ENCODE measurements at regions not wholly inside any gene's neighbourhood (a gene's known extent, or its start where the extent isn't known, plus 50 kb on each side); places are given as distances from the start of the nearest gene placed in this dataset.

DNA sequence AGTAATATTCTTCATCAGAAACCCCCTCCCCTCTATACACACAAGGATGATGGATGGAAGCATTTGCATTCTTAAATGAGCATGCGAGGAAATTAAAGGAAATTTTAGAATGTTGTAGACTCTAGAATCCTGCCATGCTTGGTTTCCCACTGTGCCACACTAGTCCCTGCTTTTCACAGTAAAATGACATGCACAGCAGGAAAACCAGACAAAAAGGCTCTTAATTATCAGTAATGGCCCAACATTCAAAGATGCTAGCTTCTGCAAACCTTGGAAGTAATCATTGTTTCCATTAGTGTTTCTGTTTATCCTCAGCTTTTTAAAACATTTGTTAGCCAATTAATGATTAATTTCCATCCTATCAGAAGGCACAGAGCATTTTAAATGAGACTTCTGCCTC lies 255.8 kb downstream of the SLCO4C1 start (continued):
- no peak for TF ChIP-seq ETS2 (tag; IDR thresholded peaks at IDR 0.05; ENCODE audit: borderline replicate concordance, poor library complexity, severe bottlenecking)

DNA sequence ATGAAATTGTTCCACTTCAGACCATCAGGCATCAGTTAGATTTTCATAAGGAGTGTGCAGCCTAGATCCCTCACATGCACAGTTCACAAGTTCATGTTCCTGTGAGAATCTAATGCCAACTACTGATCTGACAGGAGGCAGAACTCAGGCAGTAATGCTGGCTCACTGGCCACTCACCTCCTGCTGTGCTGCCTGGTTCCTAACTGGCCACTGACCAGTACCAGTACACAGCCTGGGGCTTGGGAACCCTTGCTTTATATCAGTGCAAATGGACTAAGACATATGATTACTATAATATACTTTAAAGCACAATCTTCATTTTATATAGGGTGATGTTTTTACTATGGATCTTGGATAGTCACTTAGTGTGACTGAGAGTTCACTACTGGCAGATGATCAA lies 259.2 kb downstream of the SLCO4C1 start:
- no peak for TF ChIP-seq ZNF324 (CRISPR knock-in tag; IDR thresholded peaks at IDR 0.05)
- TF ChIP-seq CHD1 (IDR thresholded peaks at IDR 0.05; ENCODE audit: low read length) = no peak
- TF ChIP-seq PML (IDR thresholded peaks at IDR 0.05; ENCODE audit: low read length) = no peak
- TF ChIP-seq NFXL1 (CRISPR knock-in tag; IDR thresholded peaks at IDR 0.05) = no peak
- TF ChIP-seq ZNF24 (IDR thresholded peaks at IDR 0.05) = no peak
- no peak for TF ChIP-seq ZNF23 (CRISPR knock-in tag; IDR thresholded peaks at IDR 0.05)
- TF ChIP-seq, protein P1, sequence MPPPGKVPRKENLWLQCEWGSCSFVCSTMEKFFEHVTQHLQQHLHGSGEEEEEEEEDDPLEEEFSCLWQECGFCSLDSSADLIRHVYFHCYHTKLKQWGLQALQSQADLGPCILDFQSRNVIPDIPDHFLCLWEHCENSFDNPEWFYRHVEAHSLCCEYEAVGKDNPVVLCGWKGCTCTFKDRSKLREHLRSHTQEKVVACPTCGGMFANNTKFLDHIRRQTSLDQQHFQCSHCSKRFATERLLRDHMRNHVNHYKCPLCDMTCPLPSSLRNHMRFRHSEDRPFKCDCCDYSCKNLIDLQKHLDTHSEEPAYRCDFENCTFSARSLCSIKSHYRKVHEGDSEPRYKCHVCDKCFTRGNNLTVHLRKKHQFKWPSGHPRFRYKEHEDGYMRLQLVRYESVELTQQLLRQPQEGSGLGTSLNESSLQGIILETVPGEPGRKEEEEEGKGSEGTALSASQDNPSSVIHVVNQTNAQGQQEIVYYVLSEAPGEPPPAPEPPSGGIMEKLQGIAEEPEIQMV (tag; conservative IDR thresholded peaks at IDR 0.05; ENCODE audit: low read depth) = no peak
- no peak for TF ChIP-seq PHB (CRISPR knock-in tag; IDR thresholded peaks at IDR 0.05)
- ChIA-PET CTCF (ENCODE audit: low intra/inter-chr PET ratio) (no interaction called here), POLR2A (no interaction called here)
- H3K4me1 ChIP-seq (replicated peaks in 1 of 2; ENCODE audit: control insufficient read depth in 2 of 2, insufficient read depth in 2 of 2, low read length in 2 of 2) = no peaks in the 10 kb centered on the region
- H4K20me1 ChIP-seq (replicated peaks; ENCODE audit: control insufficient read depth, insufficient read depth, low read length) = no peaks in the 10 kb centered on the region
- no peaks in the 10 kb centered on the region for H3K9me3 ChIP-seq (replicated peaks; ENCODE audit: control insufficient read depth, insufficient read depth, low read depth, low read length)
- no peaks in the 10 kb centered on the region for H3K27me3 ChIP-seq (ENCODE audit: control insufficient read depth in 2 of 2, insufficient read depth in 2 of 2, low read length in 2 of 2)
- ATAC-seq (no peak), FAIRE-seq (no peak), DNase-seq (ENCODE audit: extremely low read depth in 1 of 4, low spot score in 3 of 4) (no peak)
- no peaks in the 10 kb centered on the region for H3K36me3 ChIP-seq (ENCODE audit: control insufficient read depth, insufficient read depth, low read length)
- H3K4me2 ChIP-seq (ENCODE audit: insufficient read depth, low read length) = no peak overlapping the region
- in situ Hi-C loops (cut with MboI) = no loop called here
- H2AFZ ChIP-seq (ENCODE audit: low read depth, low read length) = no peak overlapping the region
- no TSS peak for BruUV-seq (replicated peaks)
- no peak overlapping the region for H3K27ac ChIP-seq (ENCODE audit: extremely low read depth, low read depth, low read length)
- no peaks in the 10 kb centered on the region for H3K9me1 ChIP-seq (ENCODE audit: control insufficient read depth, insufficient read depth, low read length)
- no peaks in the 10 kb centered on the region for H3K79me2 ChIP-seq (ENCODE audit: control insufficient read depth, insufficient read depth, low read length)
- H3K9ac ChIP-seq (ENCODE audit: insufficient read depth in 1 of 2, low read depth in 2 of 2, low read length in 2 of 2) = no peak overlapping the region
- H3K4me3 ChIP-seq = no peak overlapping the region
- intact Hi-C loops (cut with micrococcal nuclease) = no loop called here

All from K562 (cell line).